C4-2B (cell line): ENCODE measurements at regions not wholly inside any gene's neighbourhood (a gene's known extent, or its start where the extent isn't known, plus 50 kb on each side); places are given as distances from the start of the nearest gene placed in this dataset.

Experiments
- ZFX ChIP-seq: fragments of 450-650 bp; IDR thresholded peaks from 2 replicates; pipeline ENCODE4 v1.6.1; 2017
- TF ChIP-seq, protein P1 (sequence below): fragments of 450-650 bp; conservative IDR thresholded peaks from 2 replicates; pipeline ENCODE4 v1.5.1; 2017; ENCODE audit warnings: mild to moderate bottlenecking

DNA sequence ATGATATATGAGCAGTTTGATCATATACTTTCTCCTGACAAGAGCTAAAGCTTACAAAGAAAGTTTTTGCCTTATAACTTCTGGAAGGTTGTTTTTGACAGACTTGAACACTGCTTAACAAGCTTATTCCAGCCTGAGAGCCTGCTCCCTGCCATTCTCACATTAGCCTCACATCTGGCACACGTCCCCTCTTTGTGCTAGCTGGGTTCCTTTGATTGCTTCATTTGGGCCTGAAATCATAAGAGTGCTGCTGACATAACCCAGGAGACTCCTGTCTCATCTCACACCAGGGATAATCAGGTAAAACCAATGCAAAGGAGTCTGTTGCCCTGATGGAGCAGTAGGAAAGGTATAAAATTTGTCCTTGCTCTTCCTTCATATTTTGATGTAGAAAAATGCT is 1411.7 kb upstream of the B3GALT2 start:
- TF ChIP-seq, protein P1, sequence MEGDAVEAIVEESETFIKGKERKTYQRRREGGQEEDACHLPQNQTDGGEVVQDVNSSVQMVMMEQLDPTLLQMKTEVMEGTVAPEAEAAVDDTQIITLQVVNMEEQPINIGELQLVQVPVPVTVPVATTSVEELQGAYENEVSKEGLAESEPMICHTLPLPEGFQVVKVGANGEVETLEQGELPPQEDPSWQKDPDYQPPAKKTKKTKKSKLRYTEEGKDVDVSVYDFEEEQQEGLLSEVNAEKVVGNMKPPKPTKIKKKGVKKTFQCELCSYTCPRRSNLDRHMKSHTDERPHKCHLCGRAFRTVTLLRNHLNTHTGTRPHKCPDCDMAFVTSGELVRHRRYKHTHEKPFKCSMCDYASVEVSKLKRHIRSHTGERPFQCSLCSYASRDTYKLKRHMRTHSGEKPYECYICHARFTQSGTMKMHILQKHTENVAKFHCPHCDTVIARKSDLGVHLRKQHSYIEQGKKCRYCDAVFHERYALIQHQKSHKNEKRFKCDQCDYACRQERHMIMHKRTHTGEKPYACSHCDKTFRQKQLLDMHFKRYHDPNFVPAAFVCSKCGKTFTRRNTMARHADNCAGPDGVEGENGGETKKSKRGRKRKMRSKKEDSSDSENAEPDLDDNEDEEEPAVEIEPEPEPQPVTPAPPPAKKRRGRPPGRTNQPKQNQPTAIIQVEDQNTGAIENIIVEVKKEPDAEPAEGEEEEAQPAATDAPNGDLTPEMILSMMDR: no peak
- TF ChIP-seq ZFX: no peak
